ENCODE measurements at regions not wholly inside any gene's neighbourhood (a gene's known extent, or its start where the extent isn't known, plus 50 kb on each side); places are given as distances from the start of the nearest gene placed in this dataset.

GRCh38 chr20:10935658-10936402 is 262.0 kb upstream of the JAG1 start:
- Mint-ChIP-seq H3K9me3 (peaks cover 10% of the 10 kb centered on the region), H3K27me3 (ENCODE audit: low read depth) (no peaks in the 10 kb centered on the region), H3K36me3 (ENCODE audit: low read depth) (no peaks in the 10 kb centered on the region), H3K4me1 (no peaks in the 10 kb centered on the region), H3K4me3 (no peak overlapping the region), H3K27ac (no peak overlapping the region)
- TF ChIP-seq, protein P1, sequence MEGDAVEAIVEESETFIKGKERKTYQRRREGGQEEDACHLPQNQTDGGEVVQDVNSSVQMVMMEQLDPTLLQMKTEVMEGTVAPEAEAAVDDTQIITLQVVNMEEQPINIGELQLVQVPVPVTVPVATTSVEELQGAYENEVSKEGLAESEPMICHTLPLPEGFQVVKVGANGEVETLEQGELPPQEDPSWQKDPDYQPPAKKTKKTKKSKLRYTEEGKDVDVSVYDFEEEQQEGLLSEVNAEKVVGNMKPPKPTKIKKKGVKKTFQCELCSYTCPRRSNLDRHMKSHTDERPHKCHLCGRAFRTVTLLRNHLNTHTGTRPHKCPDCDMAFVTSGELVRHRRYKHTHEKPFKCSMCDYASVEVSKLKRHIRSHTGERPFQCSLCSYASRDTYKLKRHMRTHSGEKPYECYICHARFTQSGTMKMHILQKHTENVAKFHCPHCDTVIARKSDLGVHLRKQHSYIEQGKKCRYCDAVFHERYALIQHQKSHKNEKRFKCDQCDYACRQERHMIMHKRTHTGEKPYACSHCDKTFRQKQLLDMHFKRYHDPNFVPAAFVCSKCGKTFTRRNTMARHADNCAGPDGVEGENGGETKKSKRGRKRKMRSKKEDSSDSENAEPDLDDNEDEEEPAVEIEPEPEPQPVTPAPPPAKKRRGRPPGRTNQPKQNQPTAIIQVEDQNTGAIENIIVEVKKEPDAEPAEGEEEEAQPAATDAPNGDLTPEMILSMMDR (IDR thresholded peaks at IDR 0.05; ENCODE audit: unreplicated experiment in 3 of 3): no peak

DNA sequence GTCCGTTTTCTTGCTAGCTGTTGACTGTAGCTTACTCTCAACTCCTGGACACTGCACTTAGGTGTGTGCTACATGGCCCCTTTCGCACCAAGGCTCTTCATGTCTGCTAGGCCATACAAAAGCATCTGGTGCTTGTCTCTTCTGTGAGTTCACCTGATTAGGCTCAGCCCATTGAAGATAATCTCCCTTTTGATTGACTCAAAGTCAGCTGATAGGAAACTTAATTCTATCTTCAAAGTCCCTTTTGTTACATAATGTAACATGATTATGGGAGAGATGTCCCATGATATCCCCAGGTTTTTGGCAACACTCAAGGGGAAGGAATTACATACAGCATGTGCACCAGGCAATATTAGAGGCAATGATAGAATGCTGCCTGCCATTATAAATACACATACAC is 263.0 kb upstream of the JAG1 start:
- no peak overlapping the region for H3K27ac Mint-ChIP-seq
- no peak overlapping the region for H3K4me3 Mint-ChIP-seq
- TF ChIP-seq, protein P1 (IDR thresholded peaks at IDR 0.05; ENCODE audit: unreplicated experiment in 3 of 3): no peak
- H3K9me3 Mint-ChIP-seq: peaks cover 5% of the 10 kb centered on the region
- no peaks in the 10 kb centered on the region for H3K4me1 Mint-ChIP-seq
- no peaks in the 10 kb centered on the region for H3K27me3 Mint-ChIP-seq (ENCODE audit: low read depth)
- H3K36me3 Mint-ChIP-seq (ENCODE audit: low read depth): no peaks in the 10 kb centered on the region

DNA sequence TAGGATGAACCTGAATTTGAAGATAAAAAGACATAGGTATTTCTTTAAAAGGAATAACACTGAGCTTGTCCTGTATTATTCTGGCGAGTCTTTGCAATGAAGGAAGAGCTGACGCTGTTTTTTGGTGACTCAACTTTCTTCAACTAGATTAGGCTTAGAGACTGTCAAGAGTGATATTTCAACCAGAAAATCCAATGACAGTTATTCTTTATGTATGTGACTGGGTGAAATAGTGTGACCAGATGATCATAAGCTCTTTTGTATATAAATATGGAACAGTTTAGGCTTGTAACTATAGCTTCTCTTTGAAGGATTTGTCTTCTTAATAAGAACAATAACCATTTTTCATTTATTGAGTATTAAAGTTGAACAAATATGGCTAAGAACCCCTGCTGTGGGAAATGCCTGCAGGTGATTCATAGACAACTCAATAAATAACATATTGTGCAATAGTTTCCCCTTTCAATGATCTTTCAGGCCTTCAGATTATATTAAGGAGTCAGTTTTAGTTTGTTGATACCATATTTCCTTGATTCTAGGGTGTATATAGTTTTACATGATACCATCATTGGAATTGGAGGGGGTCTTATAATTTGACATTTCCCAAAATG is 265.6 kb upstream of the JAG1 start:
- Mint-ChIP-seq H3K9me3 (no peaks in the 10 kb centered on the region), H3K27ac (no peak overlapping the region), H3K4me3 (no peak overlapping the region), H3K36me3 (ENCODE audit: low read depth) (no peaks in the 10 kb centered on the region), H3K27me3 (ENCODE audit: low read depth) (no peaks in the 10 kb centered on the region), H3K4me1 (no peaks in the 10 kb centered on the region)
- TF ChIP-seq, protein P1 (IDR thresholded peaks at IDR 0.05; ENCODE audit: unreplicated experiment in 3 of 3): no peak

DNA sequence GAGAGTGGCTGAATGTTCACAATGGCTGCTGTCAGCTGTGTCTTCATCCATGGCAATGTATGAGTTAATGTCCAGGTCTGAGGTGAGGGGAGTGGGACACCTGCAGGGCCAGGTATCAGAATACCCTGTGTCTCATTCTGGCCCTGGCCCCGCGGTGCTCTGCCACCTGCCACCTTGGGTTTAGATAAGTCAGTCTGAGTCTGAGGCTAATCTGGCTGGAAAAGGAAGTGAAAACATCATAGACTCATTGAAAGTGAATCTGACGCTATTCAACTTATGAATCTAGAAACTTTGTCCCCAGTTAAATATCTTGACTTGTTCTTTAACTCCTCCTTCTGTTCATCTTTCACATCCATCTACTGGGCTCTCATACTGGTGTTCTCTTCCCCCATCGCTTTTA is 267.1 kb upstream of the JAG1 start:
- TF ChIP-seq, protein P1 (IDR thresholded peaks at IDR 0.05; ENCODE audit: unreplicated experiment in 3 of 3): no peak
- Mint-ChIP-seq H3K27ac (no peak overlapping the region), H3K36me3 (ENCODE audit: low read depth) (no peaks in the 10 kb centered on the region), H3K4me1 (no peaks in the 10 kb centered on the region), H3K4me3 (no peak overlapping the region), H3K27me3 (ENCODE audit: low read depth) (no peaks in the 10 kb centered on the region), H3K9me3 (no peaks in the 10 kb centered on the region)

- Mint-ChIP-seq H3K4me1 (no peaks in the 10 kb centered on the region), H3K36me3 (ENCODE audit: low read depth) (no peaks in the 10 kb centered on the region), H3K27ac (no peak overlapping the region), H3K4me3 (no peak overlapping the region), H3K9me3 (no peaks in the 10 kb centered on the region), H3K27me3 (ENCODE audit: low read depth) (no peaks in the 10 kb centered on the region)
- TF ChIP-seq, protein P1 (IDR thresholded peaks at IDR 0.05; ENCODE audit: unreplicated experiment in 3 of 3): no peak
Observed at GRCh38 chr20:10943686-10944265, 270.0 kb upstream of the JAG1 start.

Data from nephron (organoid).